Amniotic stem cell (primary cell): ENCODE measurements at regions not wholly inside any gene's neighbourhood (a gene's known extent, or its start where the extent isn't known, plus 50 kb on each side); places are given as distances from the start of the nearest gene placed in this dataset.

Experiments
- DNase-seq: peaks from one replicate; lab custom pipeline; 2025; lab: John Stamatoyannopoulos, UW

- DNase-seq: no peak
Observed at GRCh38 chr10:31709476-31709875, 219.2 kb downstream of the ARHGAP12 start.

GRCh38 chr10:31709028-31709427 lies 219.6 kb downstream of the ARHGAP12 start:
- no peak for DNase-seq

- no peak for DNase-seq
Observed at GRCh38 chr10:31708474-31708873, 220.2 kb downstream of the ARHGAP12 start.

GRCh38 chr10:31708046-31708445 lies 220.6 kb downstream of the ARHGAP12 start:
- DNase-seq: no peak

GRCh38 chr10:31707093-31708039 lies 221.3 kb downstream of the ARHGAP12 start:
- peak; percentile 14 for DNase-seq

GRCh38 chr10:31706464-31707092 lies 222.1 kb downstream of the ARHGAP12 start:
- no peak for DNase-seq

- DNase-seq: no peak
Observed at GRCh38 chr10:31705136-31705535, 223.5 kb downstream of the ARHGAP12 start.

GRCh38 chr10:31704195-31704594 lies 224.4 kb downstream of the ARHGAP12 start:
- no peak for DNase-seq

GRCh38 chr10:31702954-31703353 lies 225.7 kb downstream of the ARHGAP12 start:
- no peak for DNase-seq

- DNase-seq: no peak
Observed at GRCh38 chr10:31702005-31702404, 226.6 kb downstream of the ARHGAP12 start.

- no peak for DNase-seq
Observed at GRCh38 chr10:31701546-31701945, 227.1 kb downstream of the ARHGAP12 start.

GRCh38 chr10:31700181-31700611 lies 228.4 kb downstream of the ARHGAP12 start:
- no peak for DNase-seq

- DNase-seq: peak; percentile 68
Observed at GRCh38 chr10:31698181-31698830, 230.3 kb downstream of the ARHGAP12 start.

GRCh38 chr10:31697271-31698180 lies 231.1 kb downstream of the ARHGAP12 start:
- peak; percentile 73 for DNase-seq

- DNase-seq: no peak
Observed at GRCh38 chr10:31694929-31695837, 233.4 kb downstream of the ARHGAP12 start.

GRCh38 chr10:31694126-31694685 lies 234.4 kb downstream of the ARHGAP12 start:
- no peak for DNase-seq

- DNase-seq: no peak
Observed at GRCh38 chr10:31693491-31693890, 235.1 kb downstream of the ARHGAP12 start.

GRCh38 chr10:31689233-31689632 lies 239.4 kb downstream of the ARHGAP12 start:
- no peak for DNase-seq

GRCh38 chr10:31687663-31688482 lies 240.8 kb downstream of the ARHGAP12 start:
- DNase-seq: no peak
